ENCODE measurements at regions not wholly inside any gene's neighbourhood (a gene's known extent, or its start where the extent isn't known, plus 50 kb on each side); places are given as distances from the start of the nearest gene placed in this dataset.

DNA sequence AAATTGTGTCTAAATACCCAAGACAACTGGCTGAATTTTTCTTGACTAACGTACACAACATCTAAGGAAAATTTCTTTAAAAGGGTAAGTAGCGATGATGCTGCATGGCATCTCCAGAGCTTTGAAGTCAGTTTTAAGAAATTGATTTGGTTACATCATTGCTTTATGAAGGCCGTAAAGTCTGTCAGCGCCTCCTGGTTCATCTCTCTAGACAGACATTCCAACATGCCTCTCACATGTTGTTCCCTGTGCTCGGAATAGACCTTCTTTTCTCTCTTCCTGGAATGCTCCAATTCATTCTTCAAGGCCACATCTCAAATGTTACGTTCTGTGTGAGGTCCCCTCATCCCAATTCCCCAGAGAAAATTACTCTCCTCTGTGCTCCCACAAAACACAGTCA, 108.7 kb upstream of the SSBP2 start:
- Mint-ChIP-seq H3K27ac (ENCODE audit: unreplicated experiment) (no peak overlapping the region), H3K4me1 (peaks cover 10% of the 10 kb centered on the region), H3K36me3 (ENCODE audit: low read depth) (no peaks in the 10 kb centered on the region), H3K4me3 (no peak overlapping the region), H3K9me3 (no peaks in the 10 kb centered on the region), H3K27me3 (ENCODE audit: low read depth) (no peaks in the 10 kb centered on the region)
- TF ChIP-seq, protein P1, sequence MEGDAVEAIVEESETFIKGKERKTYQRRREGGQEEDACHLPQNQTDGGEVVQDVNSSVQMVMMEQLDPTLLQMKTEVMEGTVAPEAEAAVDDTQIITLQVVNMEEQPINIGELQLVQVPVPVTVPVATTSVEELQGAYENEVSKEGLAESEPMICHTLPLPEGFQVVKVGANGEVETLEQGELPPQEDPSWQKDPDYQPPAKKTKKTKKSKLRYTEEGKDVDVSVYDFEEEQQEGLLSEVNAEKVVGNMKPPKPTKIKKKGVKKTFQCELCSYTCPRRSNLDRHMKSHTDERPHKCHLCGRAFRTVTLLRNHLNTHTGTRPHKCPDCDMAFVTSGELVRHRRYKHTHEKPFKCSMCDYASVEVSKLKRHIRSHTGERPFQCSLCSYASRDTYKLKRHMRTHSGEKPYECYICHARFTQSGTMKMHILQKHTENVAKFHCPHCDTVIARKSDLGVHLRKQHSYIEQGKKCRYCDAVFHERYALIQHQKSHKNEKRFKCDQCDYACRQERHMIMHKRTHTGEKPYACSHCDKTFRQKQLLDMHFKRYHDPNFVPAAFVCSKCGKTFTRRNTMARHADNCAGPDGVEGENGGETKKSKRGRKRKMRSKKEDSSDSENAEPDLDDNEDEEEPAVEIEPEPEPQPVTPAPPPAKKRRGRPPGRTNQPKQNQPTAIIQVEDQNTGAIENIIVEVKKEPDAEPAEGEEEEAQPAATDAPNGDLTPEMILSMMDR (conservative IDR thresholded peaks at IDR 0.05): no peak
- no peak for DNase-seq (ENCODE audit: low read depth, low spot score)

GRCh38 chr5:81856948-81857928, 106.3 kb upstream of the SSBP2 start:
- DNase-seq (ENCODE audit: low read depth, low spot score): no peak
- TF ChIP-seq, protein P1 (conservative IDR thresholded peaks at IDR 0.05): peak; percentile 5
- Mint-ChIP-seq H3K4me1 (peaks cover 33% of the 10 kb centered on the region), H3K27me3 (ENCODE audit: low read depth) (no peaks in the 10 kb centered on the region), H3K4me3 (peak overlapping the region; percentile 3), H3K9me3 (no peaks in the 10 kb centered on the region), H3K36me3 (ENCODE audit: low read depth) (no peaks in the 10 kb centered on the region), H3K27ac (ENCODE audit: unreplicated experiment) (no peak overlapping the region)

DNA sequence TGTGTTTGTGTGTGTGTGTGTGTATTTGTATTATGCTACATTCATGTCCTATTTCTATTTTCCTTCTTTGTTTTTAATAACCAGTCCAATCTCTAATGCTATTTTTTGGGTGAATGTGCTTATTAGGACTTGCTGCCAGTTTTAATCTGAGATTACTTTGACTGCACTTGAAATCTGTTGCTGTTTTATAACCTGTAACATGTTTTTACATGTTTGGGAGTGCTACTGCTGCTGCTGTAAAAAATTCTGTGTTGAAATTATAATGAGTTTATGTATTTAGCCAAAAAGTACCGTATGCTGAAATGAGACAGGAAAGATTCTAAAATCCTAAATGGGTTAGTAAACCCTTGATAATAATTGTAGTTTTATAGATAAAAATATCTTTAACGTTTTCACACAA, 104.7 kb upstream of the SSBP2 start:
- TF ChIP-seq, protein P1 (conservative IDR thresholded peaks at IDR 0.05): no peak
- H3K4me1 Mint-ChIP-seq: peaks cover 48% of the 10 kb centered on the region
- no peak overlapping the region for H3K27ac Mint-ChIP-seq (ENCODE audit: unreplicated experiment)
- no peak overlapping the region for H3K4me3 Mint-ChIP-seq
- no peaks in the 10 kb centered on the region for H3K9me3 Mint-ChIP-seq
- H3K36me3 Mint-ChIP-seq (ENCODE audit: low read depth): no peaks in the 10 kb centered on the region
- H3K27me3 Mint-ChIP-seq (ENCODE audit: low read depth): no peaks in the 10 kb centered on the region
- no peak for DNase-seq (ENCODE audit: low read depth, low spot score)

- Mint-ChIP-seq H3K27me3 (ENCODE audit: low read depth) (no peaks in the 10 kb centered on the region), H3K4me1 (peaks cover 55% of the 10 kb centered on the region), H3K27ac (ENCODE audit: unreplicated experiment) (peak overlapping the region; percentile 21), H3K36me3 (ENCODE audit: low read depth) (no peaks in the 10 kb centered on the region), H3K9me3 (no peaks in the 10 kb centered on the region), H3K4me3 (peak overlapping the region; percentile 31)
- TF ChIP-seq, protein P1 (conservative IDR thresholded peaks at IDR 0.05): no peak
- DNase-seq (ENCODE audit: low read depth, low spot score): no peak
Measured at GRCh38 chr5:81854915-81855314, 104.0 kb upstream of the SSBP2 start.

GRCh38 chr5:81854485-81854884, 103.6 kb upstream of the SSBP2 start:
- Mint-ChIP-seq H3K9me3 (no peaks in the 10 kb centered on the region), H3K27ac (ENCODE audit: unreplicated experiment) (no peak overlapping the region), H3K4me3 (peak overlapping the region; percentile 65), H3K36me3 (ENCODE audit: low read depth) (no peaks in the 10 kb centered on the region), H3K4me1 (peaks cover 59% of the 10 kb centered on the region), H3K27me3 (ENCODE audit: low read depth) (no peaks in the 10 kb centered on the region)
- DNase-seq (ENCODE audit: low read depth, low spot score): no peak
- TF ChIP-seq, protein P1 (conservative IDR thresholded peaks at IDR 0.05): peak; percentile 54
